ENCODE measurements at regions not wholly inside any gene's neighbourhood (a gene's known extent, or its start where the extent isn't known, plus 50 kb on each side); places are given as distances from the start of the nearest gene placed in this dataset.

GRCh38 chr9:74115976-74116375 lies 381.2 kb upstream of the RORB start:
- ATAC-seq (ENCODE audit: low read depth) (no peak), DNase-seq (no peak)
- Histone ChIP-seq H2AK9ac (replicated peaks; ENCODE audit: low read depth, low read length, poor library complexity) (no peak overlapping the region), H3K27ac (ENCODE audit: insufficient read depth, low read length) (no peak overlapping the region), H3K27me3 (ENCODE audit: control insufficient read depth, insufficient read depth, low read length) (no peaks in the 10 kb centered on the region), H3K14ac (replicated peaks; ENCODE audit: low read depth, low read length) (no peak overlapping the region), H2BK5ac (ENCODE audit: low read depth, low read length, poor library complexity, severe bottlenecking) (no peak overlapping the region), H3K4me2 (ENCODE audit: low read depth, low read length) (no peak overlapping the region), H3K9ac (ENCODE audit: low read depth, low read length) (no peak overlapping the region), H3K4me3 (ENCODE audit: insufficient read depth, low read depth, low read length) (no peak overlapping the region), H3K4ac (ENCODE audit: low read depth, low read length) (no peak overlapping the region), H3K4me1 (ENCODE audit: control insufficient read depth, insufficient read depth, low read length) (no peaks in the 10 kb centered on the region), H3K56ac (ENCODE audit: extremely low read depth, insufficient read depth, low read length) (no peak overlapping the region), H4K91ac (ENCODE audit: insufficient read depth, low read depth, low read length) (no peak overlapping the region), H4K5ac (ENCODE audit: low read depth, low read length) (no peak overlapping the region), H2AFZ (replicated peaks; ENCODE audit: low read length, poor library complexity) (no peak overlapping the region), H3K23ac (ENCODE audit: low read depth, low read length) (no peak overlapping the region), H4K20me1 (ENCODE audit: insufficient read depth, low read length) (no peaks in the 10 kb centered on the region), H4K8ac (ENCODE audit: low read depth in 2 of 2, low read length in 2 of 2) (no peak overlapping the region), H2AK5ac (ENCODE audit: low read depth, low read length) (no peak overlapping the region), H3K18ac (ENCODE audit: low read depth, low read length) (no peak overlapping the region), H2BK120ac (ENCODE audit: low read depth, low read length) (no peak overlapping the region), H3K9me3 (ENCODE audit: control insufficient read depth, insufficient read depth, low read length) (peaks cover 2% of the 10 kb centered on the region; the same call in 1 of the 2 replicates), H3K36me3 (ENCODE audit: control insufficient read depth, insufficient read depth, low read length) (no peaks in the 10 kb centered on the region), H2BK20ac (ENCODE audit: low read depth, low read length) (no peak overlapping the region), H2BK15ac (ENCODE audit: low read depth, low read length) (no peak overlapping the region), H3K79me1 (ENCODE audit: low read depth in 1 of 2, low read length in 2 of 2) (no peaks in the 10 kb centered on the region), H3K9me1 (ENCODE audit: insufficient read depth, low read length) (no peaks in the 10 kb centered on the region)
- WGBS, 2 experiments (ENCODE audit: extremely low coverage in 2 of 2, insufficient read length in 1 of 2) = no CpG with 5 or more reads among the region's 6 CpGs
- in situ Hi-C loops (cut with MboI; ENCODE audit: low sequenced_read_pairs) = no loop called here
- intact Hi-C loops (cut with micrococcal nuclease) = no loop called here
- BruUV-seq (replicated peaks) = no TSS peak
- POLR2A ChIA-PET (ENCODE audit: unreplicated experiment) = no interaction called here
- TF ChIP-seq FOS (IDR thresholded peaks at IDR 0.05; ENCODE audit: low read depth, low read length) = no peak
- TF ChIP-seq NFE2L2 (IDR thresholded peaks at IDR 0.05; ENCODE audit: low read depth, low read length) = no peak
- TF ChIP-seq ELK1 (IDR thresholded peaks at IDR 0.05; ENCODE audit: borderline replicate concordance, low read depth, low read length) = no peak
- no peak for TF ChIP-seq CEBPB (IDR thresholded peaks at IDR 0.05; ENCODE audit: low read depth, low read length)
- TF ChIP-seq RCOR1 (IDR thresholded peaks at IDR 0.05; ENCODE audit: insufficient replicate concordance, low read length) = no peak
- no peak for TF ChIP-seq SMC3 (IDR thresholded peaks at IDR 0.05; ENCODE audit: low read depth, low read length)
- TF ChIP-seq POLR2A (IDR thresholded peaks at IDR 0.05; ENCODE audit: low read depth, low read length) = no peak
- no peak for TF ChIP-seq USF2 (IDR thresholded peaks at IDR 0.05; ENCODE audit: low read depth, low read length)
- no peak for TF ChIP-seq RAD21 (IDR thresholded peaks at IDR 0.05; ENCODE audit: low read length)
- TF ChIP-seq BHLHE40 (IDR thresholded peaks at IDR 0.05; ENCODE audit: low read depth, low read length) = no peak
- TF ChIP-seq RFX5 (IDR thresholded peaks at IDR 0.05; ENCODE audit: low read depth, low read length) = no peak
- CTCF ChIA-PET = no interaction called here
- dilution Hi-C loops (cut with HindIII; ENCODE audit: low sequenced_read_pairs, unreplicated experiment) = no loop called here

Measured in IMR-90 (cell line).